ENCODE measurements at regions not wholly inside any gene's neighbourhood (a gene's known extent, or its start where the extent isn't known, plus 50 kb on each side); places are given as distances from the start of the nearest gene placed in this dataset.

DNA sequence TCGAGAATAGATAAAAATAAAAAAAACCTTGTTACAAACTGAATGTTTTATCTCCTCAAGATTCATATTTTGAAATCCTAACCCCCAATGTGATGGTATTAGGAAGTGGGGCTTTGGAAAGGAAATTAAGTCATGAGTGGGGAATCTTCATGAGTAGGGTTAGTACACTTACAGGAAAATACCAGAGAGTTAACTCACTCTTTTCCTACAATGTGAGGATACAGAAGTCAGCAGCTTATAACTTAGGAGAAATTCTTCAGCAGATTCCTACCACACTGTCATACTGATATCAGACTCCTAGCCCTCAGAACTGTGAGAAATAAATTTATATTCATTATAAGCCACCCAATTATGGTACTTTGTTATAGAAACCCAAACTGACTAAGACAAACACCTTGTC lies 453.1 kb downstream of the GBE1 start:
- no peak for DNase-seq
- TF ChIP-seq POLR2A (IDR thresholded peaks at IDR 0.05) = no peak
- TF ChIP-seq, protein P1, sequence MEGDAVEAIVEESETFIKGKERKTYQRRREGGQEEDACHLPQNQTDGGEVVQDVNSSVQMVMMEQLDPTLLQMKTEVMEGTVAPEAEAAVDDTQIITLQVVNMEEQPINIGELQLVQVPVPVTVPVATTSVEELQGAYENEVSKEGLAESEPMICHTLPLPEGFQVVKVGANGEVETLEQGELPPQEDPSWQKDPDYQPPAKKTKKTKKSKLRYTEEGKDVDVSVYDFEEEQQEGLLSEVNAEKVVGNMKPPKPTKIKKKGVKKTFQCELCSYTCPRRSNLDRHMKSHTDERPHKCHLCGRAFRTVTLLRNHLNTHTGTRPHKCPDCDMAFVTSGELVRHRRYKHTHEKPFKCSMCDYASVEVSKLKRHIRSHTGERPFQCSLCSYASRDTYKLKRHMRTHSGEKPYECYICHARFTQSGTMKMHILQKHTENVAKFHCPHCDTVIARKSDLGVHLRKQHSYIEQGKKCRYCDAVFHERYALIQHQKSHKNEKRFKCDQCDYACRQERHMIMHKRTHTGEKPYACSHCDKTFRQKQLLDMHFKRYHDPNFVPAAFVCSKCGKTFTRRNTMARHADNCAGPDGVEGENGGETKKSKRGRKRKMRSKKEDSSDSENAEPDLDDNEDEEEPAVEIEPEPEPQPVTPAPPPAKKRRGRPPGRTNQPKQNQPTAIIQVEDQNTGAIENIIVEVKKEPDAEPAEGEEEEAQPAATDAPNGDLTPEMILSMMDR (IDR thresholded peaks at IDR 0.05) = no peak
- WGBS, 4 donors = 72 to 88% (median 83%) methylated on average over 1 of the region's 1 CpG

DNA sequence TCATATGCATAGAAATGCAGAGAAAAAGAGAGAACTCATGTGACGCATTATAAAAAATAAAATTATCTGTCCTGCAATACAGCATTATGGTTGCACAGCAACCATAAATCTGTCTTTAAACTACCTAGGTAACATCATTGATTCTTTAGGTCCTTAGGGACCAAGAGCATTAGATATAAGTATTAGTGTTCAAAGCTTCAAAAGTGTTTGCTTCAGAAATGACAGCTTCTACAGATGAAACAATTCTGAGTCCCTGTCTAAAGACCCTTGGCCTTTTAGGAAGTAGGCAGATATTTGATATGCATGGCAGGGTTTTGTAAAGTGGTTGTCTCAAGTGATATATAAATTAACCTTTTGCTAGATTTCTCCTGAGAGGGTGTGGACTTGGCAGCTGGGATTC lies 454.2 kb downstream of the GBE1 start:
- Histone ChIP-seq H3K36me3 (no peaks in the 10 kb centered on the region), H3K9me3 (no peaks in the 10 kb centered on the region), H3K27ac (no peak overlapping the region), H3K4me3 (no peak overlapping the region), H3K27me3 (no peaks in the 10 kb centered on the region), H3K4me1 (no peaks in the 10 kb centered on the region)
- TF ChIP-seq POLR2A (IDR thresholded peaks at IDR 0.05) = no peak
- TF ChIP-seq, protein P1 (IDR thresholded peaks at IDR 0.05) = no peak
- DNase-seq = no peak
- WGBS, 4 donors = 95 to 100% (median 99%) methylated on average over 1 of the region's 1 CpG
- no peak for ATAC-seq
- intact Hi-C loops (cut with DNase I) = loop anchor here in 3 of 10 donors (10.0 kb wide), 2 partner anchors 328 to 338 kb away; no protein-coding TSS in a partner anchor

More for the DNA sequence above, 453.1 kb downstream of the GBE1 start:
- no peaks in the 10 kb centered on the region for H3K36me3 ChIP-seq
- no peak overlapping the region for H3K27ac ChIP-seq
- no peaks in the 10 kb centered on the region for H3K27me3 ChIP-seq
- no peaks in the 10 kb centered on the region for H3K9me3 ChIP-seq
- no peaks in the 10 kb centered on the region for H3K4me1 ChIP-seq
- ATAC-seq = no peak
- intact Hi-C loops (cut with DNase I) = loop anchor here in 3 of 10 donors (10.0 kb wide), 2 partner anchors 326 to 336 kb away; no protein-coding TSS in a partner anchor
- H3K4me3 ChIP-seq = no peak overlapping the region

DNA sequence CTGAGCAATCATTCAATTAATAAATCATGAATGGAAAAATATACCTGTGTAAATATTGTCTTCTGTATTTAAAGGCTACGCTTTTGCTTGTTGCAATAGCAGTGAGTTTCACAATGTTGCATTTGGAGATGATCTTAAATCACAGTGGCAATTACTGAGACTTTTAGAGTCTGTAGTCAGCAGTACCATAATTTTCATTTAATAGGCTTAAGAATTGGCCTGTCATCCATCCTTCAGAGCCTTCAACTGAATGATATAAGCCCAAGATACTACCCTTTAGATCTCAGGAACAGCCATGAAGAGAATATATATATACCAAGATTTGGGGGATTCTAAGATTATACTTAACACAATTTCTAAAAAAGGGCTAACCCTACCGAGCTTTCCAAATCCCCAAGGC lies 458.1 kb downstream of the GBE1 start:
- Histone ChIP-seq H3K9me3 (no peaks in the 10 kb centered on the region), H3K36me3 (no peaks in the 10 kb centered on the region), H3K27ac (no peak overlapping the region), H3K4me3 (no peak overlapping the region), H3K27me3 (no peaks in the 10 kb centered on the region), H3K4me1 (no peaks in the 10 kb centered on the region)
- WGBS, 4 donors = 72 to 76% (median 74%) methylated on average over 2 of the region's 2 CpGs
- ATAC-seq (no peak), DNase-seq (no peak)
- intact Hi-C loops (cut with DNase I) = loop anchor here in 4 of 10 donors (5.0 to 10.0 kb wide), 4 partner anchors 331 to 829 kb away; no protein-coding TSS in a partner anchor
- no peak for TF ChIP-seq POLR2A (IDR thresholded peaks at IDR 0.05)
- TF ChIP-seq, protein P1 (IDR thresholded peaks at IDR 0.05) = no peak

DNA sequence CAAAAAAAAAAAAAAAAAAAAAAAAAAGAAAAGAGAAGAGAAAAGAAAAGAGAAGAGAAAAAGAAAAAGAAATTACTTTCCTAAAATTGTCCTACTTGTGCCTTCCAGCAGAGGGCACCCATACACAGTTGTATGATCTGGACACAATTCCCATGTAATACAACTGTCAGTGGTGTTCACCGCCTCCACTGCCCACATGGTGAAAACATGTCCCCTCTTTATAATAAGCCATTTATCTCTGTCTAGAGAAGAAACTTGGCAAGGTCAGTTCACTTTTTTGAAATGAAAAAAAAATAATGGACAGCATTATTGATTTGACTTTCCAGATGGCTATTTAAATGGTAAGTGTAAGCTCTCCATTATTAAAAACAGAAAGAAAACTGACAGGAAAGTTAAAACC lies 459.4 kb downstream of the GBE1 start:
- peak in 1 of 5 donors; percentile 12 for DNase-seq
- 2 to 13% (median 11%) methylated on average over 1 of the region's 1 CpG for WGBS, 4 donors
- H3K4me3 ChIP-seq = no peak overlapping the region
- no peaks in the 10 kb centered on the region for H3K9me3 ChIP-seq
- intact Hi-C loops (cut with DNase I) = loop anchor here in 4 of 10 donors (5.0 to 10.0 kb wide), 4 partner anchors 333 to 830 kb away; no protein-coding TSS in a partner anchor
- H3K36me3 ChIP-seq = no peaks in the 10 kb centered on the region
- no peaks in the 10 kb centered on the region for H3K4me1 ChIP-seq
- peak in 3 of 4 donors; percentile 48 to 72 (median 63) for ATAC-seq
- no peak for TF ChIP-seq POLR2A (IDR thresholded peaks at IDR 0.05)
- TF ChIP-seq, protein P1 (IDR thresholded peaks at IDR 0.05) = peak; percentile 39 to 71 (median 58)
- H3K27ac ChIP-seq = no peak overlapping the region
- no peaks in the 10 kb centered on the region for H3K27me3 ChIP-seq

Measured in heart left ventricle (tissue), 16 donors.